GM10847 (cell line): ENCODE measurements at regions not wholly inside any gene's neighbourhood (a gene's known extent, or its start where the extent isn't known, plus 50 kb on each side); places are given as distances from the start of the nearest gene placed in this dataset.

Experiments
- POLR2A ChIP-seq: IDR thresholded peaks from 2 replicates; pipeline ENCODE4 v1.6.1; 2011; ENCODE audit not compliant: insufficient read length; ENCODE audit errors: extremely low read depth

DNA sequence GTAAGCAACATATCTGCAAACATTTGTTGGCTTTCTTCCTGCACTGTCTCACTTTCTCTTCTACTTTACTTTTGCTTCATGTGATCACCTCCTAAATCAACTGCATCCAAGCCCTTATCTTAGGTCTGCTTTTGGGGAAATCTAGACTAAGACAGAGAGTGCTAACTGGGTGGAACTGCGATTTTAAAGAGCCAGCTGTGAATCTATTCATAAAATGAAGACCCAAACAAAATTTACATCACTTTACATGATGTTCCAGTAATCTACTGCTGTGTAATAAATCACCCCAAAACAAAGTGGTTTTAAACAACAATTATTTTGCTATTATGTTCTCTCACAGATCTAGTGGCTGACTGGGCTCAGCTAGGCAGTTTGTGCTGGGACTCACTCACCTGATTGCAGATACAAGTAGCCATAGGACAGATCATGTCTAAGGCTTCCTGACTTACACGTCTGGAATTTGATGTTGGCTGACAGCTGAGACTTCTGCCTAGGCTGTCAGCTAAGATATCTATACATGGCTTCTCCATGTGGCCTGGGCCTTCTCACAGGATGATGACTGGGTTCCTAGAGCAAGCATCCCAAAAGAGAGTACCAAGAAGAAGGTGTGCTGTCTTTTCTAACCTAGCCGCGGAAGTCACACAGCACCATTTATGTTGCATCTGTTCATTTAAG, 145.1 kb upstream of the TBCA start:
- no peak for TF ChIP-seq POLR2A

- no peak for TF ChIP-seq POLR2A
These were observed 144.4 kb upstream of the TBCA start for GRCh38 chr5:77920359-77921058.

DNA sequence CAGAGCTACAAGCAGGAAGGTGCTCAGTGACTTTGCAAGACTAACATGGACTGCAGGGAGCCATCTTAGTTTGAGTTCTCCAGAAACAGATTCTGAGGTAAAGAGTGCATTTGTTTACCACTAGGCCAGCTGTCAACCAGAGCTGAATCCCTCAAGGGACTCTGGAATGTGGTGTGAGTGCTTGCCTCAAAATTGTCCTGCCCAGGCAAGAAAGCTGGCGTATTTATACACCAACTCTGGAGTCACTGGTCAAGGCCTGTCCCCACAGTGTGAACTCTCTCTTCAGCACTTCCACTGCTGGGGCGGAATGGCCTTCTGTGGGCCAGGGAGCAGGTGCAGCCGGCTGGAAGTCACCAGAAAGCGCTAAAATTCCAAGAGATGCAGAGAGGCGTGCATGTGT, 139.2 kb upstream of the TBCA start:
- no peak for TF ChIP-seq POLR2A

- TF ChIP-seq POLR2A = no peak
These were observed 136.6 kb upstream of the TBCA start for GRCh38 chr5:77912721-77913120.

- no peak for TF ChIP-seq POLR2A
These were observed 134.6 kb upstream of the TBCA start for GRCh38 chr5:77910602-77911188.

GRCh38 chr5:77909237-77909636, 133.1 kb upstream of the TBCA start:
- TF ChIP-seq POLR2A = no peak

- no peak for TF ChIP-seq POLR2A
These were observed 132.6 kb upstream of the TBCA start for GRCh38 chr5:77908787-77909186.

DNA sequence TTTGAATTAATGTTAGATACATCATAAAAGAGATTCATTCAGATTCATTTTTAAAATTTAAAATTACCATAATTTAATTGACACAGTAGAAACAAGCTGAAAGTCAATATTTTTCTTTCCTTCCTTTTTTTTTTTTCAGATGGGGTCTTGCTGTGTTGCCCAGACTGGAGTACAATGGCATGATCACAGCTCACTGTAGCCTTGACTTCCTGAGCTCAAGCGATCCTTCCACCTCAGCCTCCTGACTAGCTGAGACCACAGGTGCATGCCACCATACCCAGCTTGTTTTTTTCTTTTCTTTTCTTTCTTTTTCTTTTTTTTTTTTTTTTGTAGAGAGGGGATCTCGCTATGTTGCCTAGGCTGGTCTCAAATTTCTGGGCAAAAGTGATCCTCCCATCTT, 131.6 kb upstream of the TBCA start:
- no peak for TF ChIP-seq POLR2A

- no peak for TF ChIP-seq POLR2A
These were observed 130.7 kb upstream of the TBCA start for GRCh38 chr5:77906806-77907205.

DNA sequence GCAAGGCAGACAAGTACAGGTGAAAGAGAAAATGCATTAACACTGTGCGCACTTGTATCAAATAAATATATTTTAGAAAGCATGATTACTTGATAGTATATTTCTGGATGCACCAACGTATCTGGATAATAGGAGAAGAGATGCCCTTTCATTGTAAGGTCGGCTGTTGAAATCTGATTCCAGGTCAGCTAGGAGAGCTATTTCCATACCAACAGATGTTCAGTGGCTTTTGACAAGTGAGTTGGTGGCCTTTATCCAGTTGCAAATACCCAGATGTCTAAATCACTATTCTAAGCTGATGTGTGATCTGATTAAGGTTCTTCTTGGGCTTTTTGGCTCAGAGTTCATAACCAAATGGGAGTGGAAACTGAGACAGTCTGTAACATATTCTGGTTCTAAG, 128.2 kb upstream of the TBCA start:
- TF ChIP-seq POLR2A = no peak

DNA sequence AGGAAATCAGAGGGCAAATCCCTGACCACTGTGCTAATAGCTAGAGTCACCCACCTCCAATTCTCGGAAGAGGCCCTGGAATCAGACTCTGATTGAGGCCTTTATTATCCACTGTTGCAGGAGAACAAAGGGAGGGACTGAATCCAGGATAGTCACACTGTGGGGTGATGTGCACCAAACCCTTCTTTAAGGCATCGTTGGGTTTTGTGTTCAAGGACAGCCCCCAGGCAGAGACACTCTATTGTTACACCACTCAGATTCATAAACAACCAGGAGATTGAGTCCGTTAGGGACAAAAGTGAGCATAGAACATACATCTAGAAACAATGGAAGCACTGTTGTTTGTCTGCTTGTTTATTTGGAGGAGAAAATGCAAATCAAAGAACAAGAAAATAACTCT, 124.6 kb upstream of the TBCA start:
- TF ChIP-seq POLR2A = no peak

DNA sequence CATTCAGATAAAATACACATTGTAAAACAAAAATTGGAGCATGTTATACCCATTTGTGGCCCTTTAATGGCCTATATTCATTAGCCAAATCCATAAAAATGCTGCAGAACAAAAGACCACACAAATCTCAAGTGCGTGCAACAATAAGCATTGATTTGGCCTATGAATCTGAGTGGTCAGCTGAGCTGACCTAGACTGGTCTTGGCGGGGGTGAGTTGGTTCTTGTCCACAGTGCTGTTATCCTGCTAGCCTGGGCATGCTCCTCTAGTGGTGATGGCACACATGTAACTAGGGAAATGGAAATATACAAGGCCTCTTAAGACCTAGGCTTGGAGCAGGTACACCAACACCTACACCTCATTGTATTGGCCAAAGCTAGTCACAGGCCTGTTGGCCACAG, 122.2 kb upstream of the TBCA start:
- TF ChIP-seq POLR2A = no peak

GRCh38 chr5:77896338-77896737, 120.2 kb upstream of the TBCA start:
- no peak for TF ChIP-seq POLR2A

DNA sequence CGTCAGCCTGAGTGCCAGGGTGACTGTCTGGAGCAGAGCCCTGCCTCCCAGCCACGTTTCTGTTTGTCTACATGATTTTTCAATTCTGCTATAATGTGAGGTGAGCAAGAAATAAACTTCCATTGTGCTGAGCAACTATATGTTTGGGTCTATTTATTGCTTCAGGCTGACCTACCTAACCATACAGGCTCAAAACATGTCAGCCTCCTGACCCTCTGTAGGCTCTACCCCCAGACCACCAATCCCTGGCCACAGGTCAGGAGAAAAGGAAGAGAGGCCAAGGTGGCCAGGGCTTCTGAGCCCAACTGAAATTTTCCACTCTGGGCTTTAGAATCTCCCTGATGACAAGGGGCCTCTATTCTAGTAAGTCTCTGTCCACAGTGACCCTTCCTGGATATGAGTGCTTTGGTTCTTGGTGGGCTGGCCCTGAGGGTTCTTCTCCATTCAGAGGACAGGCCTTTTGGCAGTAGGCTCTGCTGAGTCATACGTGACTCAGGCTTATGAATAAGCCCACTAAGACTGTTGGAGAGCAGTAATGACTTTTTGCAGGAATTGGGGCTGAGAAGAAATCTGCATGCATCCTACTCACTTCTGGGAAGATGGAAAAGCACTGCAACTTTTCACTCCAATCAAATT, 117.2 kb upstream of the TBCA start:
- no peak for TF ChIP-seq POLR2A

DNA sequence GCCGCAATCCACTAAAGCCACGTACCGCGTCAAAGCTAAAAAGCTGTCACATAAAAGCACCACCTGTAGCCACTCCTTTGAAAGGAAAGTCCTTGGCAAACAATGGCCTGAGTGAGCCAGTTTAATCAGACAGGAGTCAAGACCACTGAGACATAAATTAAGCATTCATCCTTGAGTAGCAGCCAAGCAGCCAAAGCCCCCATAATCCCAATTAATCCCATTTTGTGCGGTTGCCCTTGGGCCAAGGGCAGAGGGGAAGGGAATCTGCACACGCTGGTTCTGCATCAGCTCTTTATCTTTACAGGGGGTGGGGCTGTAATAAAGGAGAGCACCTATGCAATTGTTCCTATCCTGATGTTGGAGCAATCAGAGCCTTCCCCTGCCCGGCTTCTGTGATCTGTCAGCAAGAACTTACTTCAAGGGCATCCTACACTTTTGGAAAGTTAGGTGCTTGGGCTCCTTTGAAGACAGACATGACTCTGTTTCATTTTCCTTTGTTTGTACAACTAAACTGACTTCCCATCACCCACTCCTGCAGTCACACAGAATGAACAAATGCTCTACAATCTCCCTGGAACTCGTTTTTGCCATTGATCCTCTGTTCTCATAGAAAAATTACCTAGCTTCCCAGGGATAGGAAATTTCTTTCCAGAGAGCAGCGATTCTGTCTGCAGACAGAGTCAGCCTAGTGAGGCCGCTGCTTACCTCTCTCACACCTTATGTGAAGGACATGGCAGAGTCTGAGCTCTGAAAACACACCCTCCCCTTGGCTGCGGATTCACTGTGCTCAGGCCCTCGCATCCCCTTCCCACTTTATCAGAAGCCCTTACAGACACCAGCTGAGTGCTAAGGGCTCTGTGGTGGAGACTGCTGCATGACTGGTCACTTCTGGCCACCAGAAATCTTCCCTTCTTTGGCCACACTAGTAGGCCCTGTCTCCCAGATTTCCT, 116.2 kb upstream of the TBCA start:
- no peak for TF ChIP-seq POLR2A
